SK-N-SH treated with all-trans-retinoic acid at 6 μM for 48 hours (cell line): ENCODE measurements at regions not wholly inside any gene's neighbourhood (a gene's known extent, or its start where the extent isn't known, plus 50 kb on each side); places are given as distances from the start of the nearest gene placed in this dataset.

Experiments used
- ATAC-seq: fragments of 200-7000 bp; cut with Tn5 transposase; 3 replicates; pipeline ENCODE4 v1.9.1; 2020; ENCODE audit warnings: mild to moderate bottlenecking, moderate library complexity
- ARNTL ChIP-seq: fragments of 450-650 bp; formaldehyde crosslinking; IDR thresholded peaks from 2 replicates; pipeline ENCODE4 v1.5.0; 2020; ENCODE audit warnings: low read depth, mild to moderate bottlenecking, moderate library complexity, borderline replicate concordance
- CSDC2 ChIP-seq: fragments of 250-450 bp; sonication (Bioruptor Pico); IDR thresholded peaks from 2 replicates; pipeline ENCODE4 v1.5.0; 2020; ENCODE audit warnings: mild to moderate bottlenecking, moderate library complexity
- GLIS3 ChIP-seq: fragments of 250-450 bp; sonication (Bioruptor Pico); IDR thresholded peaks from 2 replicates; pipeline ENCODE4 v1.5.0; 2020; ENCODE audit warnings: mild to moderate bottlenecking, moderate library complexity
- ISL1 ChIP-seq: fragments of 250-450 bp; sonication (Bioruptor Pico); IDR thresholded peaks from 2 replicates; pipeline ENCODE4 v2.1.2; 2022; ENCODE audit warnings: mild to moderate bottlenecking, moderate library complexity
- PATZ1 ChIP-seq: fragments of 250-450 bp; sonication (Bioruptor Pico); IDR thresholded peaks from 2 replicates; pipeline ENCODE4 v1.8.0; 2020; ENCODE audit warnings: mild to moderate bottlenecking, moderate library complexity, borderline replicate concordance
- PPARA ChIP-seq: fragments of 250-450 bp; sonication (Bioruptor Pico); IDR thresholded peaks from 2 replicates; pipeline ENCODE4 v1.5.0; 2020; ENCODE audit warnings: mild to moderate bottlenecking, borderline replicate concordance
- RARB ChIP-seq: fragments of 250-450 bp; sonication (Bioruptor Pico); IDR thresholded peaks from 2 replicates; pipeline ENCODE4 v1.8.0; 2021; ENCODE audit warnings: mild to moderate bottlenecking, moderate library complexity
- SNAI2 ChIP-seq: fragments of 250-450 bp; sonication (Bioruptor Pico); IDR thresholded peaks from 2 replicates; pipeline ENCODE4 v1.5.0; 2020; ENCODE audit warnings: mild to moderate bottlenecking, moderate library complexity
- TCF4 ChIP-seq: fragments of 250-450 bp; sonication (Bioruptor Pico); IDR thresholded peaks from 2 replicates; pipeline ENCODE4 v1.8.0; 2021; ENCODE audit warnings: mild to moderate bottlenecking, moderate library complexity, borderline replicate concordance
- TOX ChIP-seq: fragments of 250-450 bp; sonication (Bioruptor Pico); IDR thresholded peaks from 2 replicates; pipeline ENCODE4 v1.8.0; 2021; ENCODE audit warnings: mild to moderate bottlenecking, moderate library complexity, borderline replicate concordance
- ZC3H10 ChIP-seq: fragments of 250-450 bp; sonication (Bioruptor Pico); IDR thresholded peaks from 2 replicates; pipeline ENCODE4 v1.5.1; 2021; ENCODE audit warnings: mild to moderate bottlenecking, moderate library complexity
- ZFP3 ChIP-seq: fragments of 250-450 bp; sonication (Bioruptor Pico); IDR thresholded peaks from 2 replicates; pipeline ENCODE4 v1.5.0; 2020; ENCODE audit warnings: mild to moderate bottlenecking, moderate library complexity
- ZFP30 ChIP-seq: fragments of 450-650 bp; formaldehyde crosslinking; IDR thresholded peaks from 2 replicates; pipeline ENCODE4 v1.5.0; 2022; ENCODE audit warnings: mild to moderate bottlenecking, moderate library complexity
- ZNF565 ChIP-seq: fragments of 450-650 bp; formaldehyde crosslinking; conservative IDR thresholded peaks from 2 replicates; pipeline ENCODE4 v1.5.0; 2020; ENCODE audit warnings: low read depth, mild to moderate bottlenecking, moderate library complexity
- ZNF70 ChIP-seq: fragments of 450-650 bp; formaldehyde crosslinking; IDR thresholded peaks from 2 replicates; pipeline ENCODE4 v1.5.0; 2020; ENCODE audit warnings: mild to moderate bottlenecking, moderate library complexity
- ZNF8 ChIP-seq: fragments of 450-650 bp; formaldehyde crosslinking; IDR thresholded peaks from 2 replicates; pipeline ENCODE4 v1.5.0; 2020; ENCODE audit warnings: mild to moderate bottlenecking, moderate library complexity
- TF ChIP-seq, protein P1 (sequence below): fragments of 250-450 bp; sonication (Bioruptor Pico); IDR thresholded peaks from 2 replicates; pipeline ENCODE4 v1.5.1; 2021; ENCODE audit warnings: mild to moderate bottlenecking, moderate library complexity
- TF ChIP-seq, protein P2 (sequence below): fragments of 250-450 bp; sonication (Bioruptor Pico); IDR thresholded peaks from 2 replicates; pipeline ENCODE4 v1.8.0; 2021; ENCODE audit warnings: low read depth, mild to moderate bottlenecking, moderate library complexity, borderline replicate concordance
- TF ChIP-seq, protein P3 (sequence below): fragments of 250-450 bp; sonication (Bioruptor Pico); IDR thresholded peaks from 2 replicates; pipeline ENCODE4 v1.5.0; 2020; ENCODE audit warnings: mild to moderate bottlenecking, moderate library complexity

DNA sequence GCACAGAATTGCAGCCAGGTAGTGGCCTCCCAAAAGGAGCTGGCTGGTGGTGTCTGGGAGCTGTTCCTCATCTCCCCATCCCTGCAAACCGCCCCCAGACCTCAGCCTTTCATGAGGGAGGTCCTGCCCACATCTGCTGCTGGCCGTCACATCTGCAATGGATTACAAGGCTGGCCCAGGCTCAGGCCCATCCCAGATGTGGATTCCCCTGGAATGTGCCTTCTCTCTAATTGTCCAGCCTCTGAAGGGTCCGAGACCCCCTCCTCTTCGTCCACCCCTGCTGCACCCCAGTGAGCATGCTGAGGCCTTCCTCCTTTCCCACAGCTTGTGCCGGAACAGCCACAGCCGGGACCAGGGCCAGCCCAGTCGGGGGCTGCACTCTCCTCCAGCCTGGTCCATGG lies 115.0 kb upstream of the NALF2 start (continued):
- TF ChIP-seq GLIS3 (CRISPR knock-in tag): no peak
- TF ChIP-seq, protein P1, sequence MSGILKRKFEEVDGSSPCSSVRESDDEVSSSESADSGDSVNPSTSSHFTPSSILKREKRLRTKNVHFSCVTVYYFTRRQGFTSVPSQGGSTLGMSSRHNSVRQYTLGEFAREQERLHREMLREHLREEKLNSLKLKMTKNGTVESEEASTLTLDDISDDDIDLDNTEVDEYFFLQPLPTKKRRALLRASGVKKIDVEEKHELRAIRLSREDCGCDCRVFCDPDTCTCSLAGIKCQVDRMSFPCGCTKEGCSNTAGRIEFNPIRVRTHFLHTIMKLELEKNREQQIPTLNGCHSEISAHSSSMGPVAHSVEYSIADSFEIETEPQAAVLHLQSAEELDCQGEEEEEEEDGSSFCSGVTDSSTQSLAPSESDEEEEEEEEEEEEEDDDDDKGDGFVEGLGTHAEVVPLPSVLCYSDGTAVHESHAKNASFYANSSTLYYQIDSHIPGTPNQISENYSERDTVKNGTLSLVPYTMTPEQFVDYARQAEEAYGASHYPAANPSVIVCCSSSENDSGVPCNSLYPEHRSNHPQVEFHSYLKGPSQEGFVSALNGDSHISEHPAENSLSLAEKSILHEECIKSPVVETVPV (CRISPR knock-in tag): no peak
- TF ChIP-seq ARNTL: no peak

DNA sequence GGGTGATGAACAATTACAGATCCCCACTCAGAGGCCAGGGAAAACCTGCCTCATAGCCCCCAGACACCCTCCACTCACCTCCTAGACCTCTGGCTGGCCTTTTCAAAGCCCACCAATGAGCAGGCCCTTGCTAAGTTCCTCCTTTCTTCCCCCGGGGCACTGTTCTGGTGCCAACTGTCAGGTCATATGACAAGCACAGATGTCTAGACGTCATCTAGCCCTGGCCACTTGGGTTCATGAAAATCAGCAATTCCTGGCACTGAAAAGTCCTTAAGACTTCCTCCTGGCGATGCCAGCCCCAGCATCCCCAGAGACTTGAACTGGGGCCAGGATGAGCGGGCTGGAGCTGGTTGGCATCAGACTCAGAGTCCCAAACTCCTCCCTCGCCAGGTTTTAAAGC lies 115.6 kb upstream of the NALF2 start:
- ATAC-seq: no peak
- no peak for TF ChIP-seq ZNF8
- TF ChIP-seq TOX: no peak
- TF ChIP-seq, protein P2, sequence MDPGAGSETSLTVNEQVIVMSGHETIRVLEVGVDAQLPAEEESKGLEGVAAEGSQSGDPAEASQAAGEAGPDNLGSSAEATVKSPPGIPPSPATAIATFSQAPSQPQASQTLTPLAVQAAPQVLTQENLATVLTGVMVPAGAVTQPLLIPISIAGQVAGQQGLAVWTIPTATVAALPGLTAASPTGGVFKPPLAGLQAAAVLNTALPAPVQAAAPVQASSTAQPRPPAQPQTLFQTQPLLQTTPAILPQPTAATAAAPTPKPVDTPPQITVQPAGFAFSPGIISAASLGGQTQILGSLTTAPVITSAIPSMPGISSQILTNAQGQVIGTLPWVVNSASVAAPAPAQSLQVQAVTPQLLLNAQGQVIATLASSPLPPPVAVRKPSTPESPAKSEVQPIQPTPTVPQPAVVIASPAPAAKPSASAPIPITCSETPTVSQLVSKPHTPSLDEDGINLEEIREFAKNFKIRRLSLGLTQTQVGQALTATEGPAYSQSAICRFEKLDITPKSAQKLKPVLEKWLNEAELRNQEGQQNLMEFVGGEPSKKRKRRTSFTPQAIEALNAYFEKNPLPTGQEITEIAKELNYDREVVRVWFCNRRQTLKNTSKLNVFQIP (CRISPR knock-in tag): no peak
- TF ChIP-seq ARNTL: no peak
- no peak for TF ChIP-seq ZFP30 (CRISPR knock-in tag)
- no peak for TF ChIP-seq PATZ1 (CRISPR knock-in tag)
- TF ChIP-seq PPARA (CRISPR knock-in tag): no peak
- no peak for TF ChIP-seq ZC3H10 (CRISPR knock-in tag)
- TF ChIP-seq ZNF70 (CRISPR knock-in tag): no peak
- TF ChIP-seq, all 23 proteins: peak for 0

GRCh38 chrX:69387567-69388487 lies 116.3 kb upstream of the NALF2 start:
- TF ChIP-seq, protein P2 (CRISPR knock-in tag): no peak
- TF ChIP-seq SNAI2 (CRISPR knock-in tag): no peak
- TF ChIP-seq GLIS3 (CRISPR knock-in tag): no peak
- no peak for TF ChIP-seq ZFP3
- TF ChIP-seq, protein P3, sequence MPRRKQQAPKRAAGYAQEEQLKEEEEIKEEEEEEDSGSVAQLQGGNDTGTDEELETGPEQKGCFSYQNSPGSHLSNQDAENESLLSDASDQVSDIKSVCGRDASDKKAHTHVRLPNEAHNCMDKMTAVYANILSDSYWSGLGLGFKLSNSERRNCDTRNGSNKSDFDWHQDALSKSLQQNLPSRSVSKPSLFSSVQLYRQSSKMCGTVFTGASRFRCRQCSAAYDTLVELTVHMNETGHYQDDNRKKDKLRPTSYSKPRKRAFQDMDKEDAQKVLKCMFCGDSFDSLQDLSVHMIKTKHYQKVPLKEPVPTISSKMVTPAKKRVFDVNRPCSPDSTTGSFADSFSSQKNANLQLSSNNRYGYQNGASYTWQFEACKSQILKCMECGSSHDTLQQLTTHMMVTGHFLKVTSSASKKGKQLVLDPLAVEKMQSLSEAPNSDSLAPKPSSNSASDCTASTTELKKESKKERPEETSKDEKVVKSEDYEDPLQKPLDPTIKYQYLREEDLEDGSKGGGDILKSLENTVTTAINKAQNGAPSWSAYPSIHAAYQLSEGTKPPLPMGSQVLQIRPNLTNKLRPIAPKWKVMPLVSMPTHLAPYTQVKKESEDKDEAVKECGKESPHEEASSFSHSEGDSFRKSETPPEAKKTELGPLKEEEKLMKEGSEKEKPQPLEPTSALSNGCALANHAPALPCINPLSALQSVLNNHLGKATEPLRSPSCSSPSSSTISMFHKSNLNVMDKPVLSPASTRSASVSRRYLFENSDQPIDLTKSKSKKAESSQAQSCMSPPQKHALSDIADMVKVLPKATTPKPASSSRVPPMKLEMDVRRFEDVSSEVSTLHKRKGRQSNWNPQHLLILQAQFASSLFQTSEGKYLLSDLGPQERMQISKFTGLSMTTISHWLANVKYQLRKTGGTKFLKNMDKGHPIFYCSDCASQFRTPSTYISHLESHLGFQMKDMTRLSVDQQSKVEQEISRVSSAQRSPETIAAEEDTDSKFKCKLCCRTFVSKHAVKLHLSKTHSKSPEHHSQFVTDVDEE (CRISPR knock-in tag): no peak
- no peak for TF ChIP-seq TOX
- no peak for TF ChIP-seq ISL1
- TF ChIP-seq ZNF565 (CRISPR knock-in tag): no peak
- TF ChIP-seq PPARA (CRISPR knock-in tag): no peak
- no peak for TF ChIP-seq ARNTL
- TF ChIP-seq RARB (CRISPR knock-in tag): no peak
- no peak for TF ChIP-seq ZFP30 (CRISPR knock-in tag)
- TF ChIP-seq CSDC2 (CRISPR knock-in tag): no peak
- TF ChIP-seq ZNF70 (CRISPR knock-in tag): no peak
- TF ChIP-seq ZC3H10 (CRISPR knock-in tag): no peak
- no peak for TF ChIP-seq TCF4 (CRISPR knock-in tag)
- no peak for TF ChIP-seq ZNF8
- TF ChIP-seq, protein P1 (CRISPR knock-in tag): no peak
- peak; percentile 94 for ATAC-seq
